A549 (cell line): ENCODE measurements at regions not wholly inside any gene's neighbourhood (a gene's known extent, or its start where the extent isn't known, plus 50 kb on each side); places are given as distances from the start of the nearest gene placed in this dataset.

Source experiments
- ATAC-seq, 2 experiments: fragments of 200-7000 bp in 1 of 2; fragments of >200 bp in 1 of 2; cut with Nextera tagmentation in 1 of 2; cut with Tn5 transposase in 1 of 2; 3 replicates each; pipeline versions ENCODE4 v1.8.0 to v1.9.1; 2018 to 2020; ENCODE audit warnings: mild to moderate bottlenecking in 1 of 2, moderate library complexity in 1 of 2
- CTCF ChIA-PET: fragments of 300-600 bp; sonication (Branson Sonifier 250); formaldehyde crosslinking; extraction: SDS; loops from one replicate; lab custom pipeline; 2021; ENCODE audit warnings: antibody characterized with exemption, inconsistent platforms; lab: Yijun Ruan, JAX
- POLR2A ChIA-PET: fragments of 350-600 bp; formaldehyde crosslinking; extraction: SDS; loops from one replicate; lab custom pipeline; 2021; ENCODE audit warnings: antibody characterized with exemption, inconsistent platforms; lab: Yijun Ruan, JAX
- DNase-seq, 2 experiments: peaks; one replicate each; pipeline versions ENCODE4 v3.0.0 to v3.0.0-alpha.2; 2011 to 2016; ENCODE audit warnings: low read depth in 1 of 2, low spot score in 1 of 2
- FAIRE-seq: peaks from 2 replicates; lab custom pipeline; 2011; peaks lifted over from hg19 to GRCh38; lab: Jason Lieb, UNC
- H3K27ac ChIP-seq, 2 experiments: fragments of >200 bp; sonication (Bioruptor Twin); formaldehyde crosslinking; 3 replicates each; pipeline ENCODE4 v1.5.1; 2016 to 2017
- H3K4me1 ChIP-seq: fragments of >200 bp; sonication (Bioruptor Twin); formaldehyde crosslinking; 3 replicates; pipeline ENCODE4 v1.6.1; 2016
- H3K4me2 ChIP-seq: fragments of >200 bp; sonication (Bioruptor Twin); formaldehyde crosslinking; 3 replicates; pipeline ENCODE4 v1.6.1; 2016
- H3K4me3 ChIP-seq: fragments of >200 bp; sonication (Bioruptor Twin); formaldehyde crosslinking; 3 replicates; pipeline ENCODE4 v1.5.1; 2016
- H3K9me3 ChIP-seq: fragments of >200 bp; sonication (Bioruptor Twin); formaldehyde crosslinking; 3 replicates; pipeline ENCODE4 v1.6.1; 2016
- ATOH8 ChIP-seq: fragments of 250-450 bp; sonication (Bioruptor Pico); IDR thresholded peaks from 2 replicates; pipeline ENCODE4 v1.5.0; 2020; ENCODE audit warnings: low read depth, mild to moderate bottlenecking, moderate library complexity
- CBX2 ChIP-seq: fragments of 200-600 bp; sonication (generic); IDR thresholded peaks from 2 replicates; pipeline ENCODE4 v1.6.1; 2016; ENCODE audit warnings: low read depth, mild to moderate bottlenecking, borderline replicate concordance
- CHD2 ChIP-seq: fragments of 150-350 bp; IDR thresholded peaks from 2 replicates; pipeline ENCODE4 v1.6.1; 2014; ENCODE audit warnings: low read length; ENCODE audit not compliant: partially characterized antibody
- CTCF ChIP-seq: fragments of >200 bp; sonication (Bioruptor Twin); formaldehyde crosslinking; IDR thresholded peaks from 3 replicates; pipeline ENCODE4 v1.5.1; 2016
- EHF ChIP-seq: fragments of 250-450 bp; sonication (Bioruptor Pico); IDR thresholded peaks from 2 replicates; pipeline ENCODE4 v1.5.0; 2020; ENCODE audit warnings: mild to moderate bottlenecking
- ESRRA ChIP-seq: fragments of 150-350 bp; IDR thresholded peaks from 2 replicates; pipeline ENCODE4 v1.6.1; 2014; ENCODE audit warnings: mild to moderate bottlenecking, low read length, borderline replicate concordance
- FOSL2 ChIP-seq, 2 experiments: fragments of 450-650 bp in 1 of 2; fragments of >200 bp in 1 of 2; sonication (Bioruptor Twin) in 1 of 2; formaldehyde crosslinking; IDR thresholded peaks; 2 replicates each; pipeline versions ENCODE4 v1.5.0 to v1.6.1; 2016 to 2020; ENCODE audit warnings: mild to moderate bottlenecking in 1 of 2, moderate library complexity in 1 of 2
- GATA3 ChIP-seq: IDR thresholded peaks from 2 replicates; pipeline ENCODE4 v1.6.1; 2012; ENCODE audit warnings: borderline replicate concordance
- HDAC2 ChIP-seq: fragments of 200-600 bp; sonication (generic); IDR thresholded peaks from 2 replicates; pipeline ENCODE4 v1.6.1; 2016
- HES2 ChIP-seq: fragments of >200 bp; sonication (Bioruptor Twin); formaldehyde crosslinking; IDR thresholded peaks from 2 replicates; pipeline ENCODE4 v1.6.1; 2016
- HOXA7 ChIP-seq: fragments of 250-450 bp; sonication (Bioruptor Pico); IDR thresholded peaks from 2 replicates; pipeline ENCODE4 v1.5.0; 2020; ENCODE audit warnings: mild to moderate bottlenecking, moderate library complexity
- HOXB13 ChIP-seq: fragments of 250-450 bp; sonication (Bioruptor Pico); IDR thresholded peaks from 2 replicates; pipeline ENCODE4 v1.5.0; 2020; ENCODE audit warnings: low read depth, mild to moderate bottlenecking, moderate library complexity
- JUNB ChIP-seq: fragments of >200 bp; sonication (Bioruptor Twin); formaldehyde crosslinking; IDR thresholded peaks from 2 replicates; pipeline ENCODE4 v1.6.1; 2016
- KDM1A ChIP-seq: fragments of 200-600 bp; sonication (generic); IDR thresholded peaks from 2 replicates; pipeline ENCODE4 v1.6.1; 2016; ENCODE audit warnings: low read depth, mild to moderate bottlenecking
- MAZ ChIP-seq: fragments of 150-350 bp; IDR thresholded peaks from 2 replicates; pipeline ENCODE4 v1.6.1; 2014; ENCODE audit warnings: antibody characterized with exemption, low read depth, low read length, borderline replicate concordance
- NPAS2 ChIP-seq: fragments of 250-450 bp; sonication (Bioruptor Pico); IDR thresholded peaks from 2 replicates; pipeline ENCODE4 v1.8.0; 2022; ENCODE audit warnings: mild to moderate bottlenecking, moderate library complexity, borderline replicate concordance
- POLR2AphosphoS2 ChIP-seq: conservative IDR thresholded peaks from 2 replicates; pipeline ENCODE4 v1.6.1; 2012; ENCODE audit warnings: low read length, improper control_type of control experiment, inconsistent platforms
- RAD21 ChIP-seq, 2 experiments: fragments of >200 bp in 1 of 2; sonication (Bioruptor Twin) in 1 of 2; formaldehyde crosslinking in 1 of 2; IDR thresholded peaks in 1 of 2; conservative IDR thresholded peaks in 1 of 2; 2 replicates in 1 of 2; 3 replicates in 1 of 2; pipeline ENCODE4 v1.6.1; 2012 to 2018; ENCODE audit warnings: inconsistent platforms in 1 of 2
- RFX5 ChIP-seq: fragments of 450-650 bp; IDR thresholded peaks from 2 replicates; pipeline ENCODE4 v1.7.1; 2014; ENCODE audit warnings: antibody characterized with exemption, mild to moderate bottlenecking, moderate library complexity
- RNF2 ChIP-seq: fragments of 200-600 bp; sonication (generic); IDR thresholded peaks from 2 replicates; pipeline ENCODE4 v1.6.1; 2016; ENCODE audit warnings: low read depth, mild to moderate bottlenecking, antibody characterized with exemption, moderate library complexity, borderline replicate concordance
- SREBF2 ChIP-seq: fragments of 450-650 bp; IDR thresholded peaks from 2 replicates; pipeline ENCODE4 v1.6.1; 2014; ENCODE audit warnings: mild to moderate bottlenecking, moderate library complexity
- ZSCAN20 ChIP-seq: fragments of 250-450 bp; sonication (Bioruptor Pico); IDR thresholded peaks from 2 replicates; pipeline ENCODE4 v1.8.0; 2022; ENCODE audit warnings: mild to moderate bottlenecking, moderate library complexity
- WGBS: methylation state at CpG from one replicate; pipeline ENCODE4 v1.1.6; 2017; ENCODE audit errors: missing lambda C conversion rate; 5-methylcytosine and 5-hydroxymethylcytosine counted together
- TF ChIP-seq, protein P1 (sequence below): fragments of >200 bp; sonication (Bioruptor Twin); formaldehyde crosslinking; IDR thresholded peaks from 3 replicates; pipeline ENCODE4 v1.6.1; 2016
- TF ChIP-seq, protein P2 (sequence below): fragments of 450-650 bp; IDR thresholded peaks from 2 replicates; pipeline ENCODE4 v1.6.1; 2014; ENCODE audit warnings: antibody characterized with exemption
- TF ChIP-seq, protein P3 (sequence below): IDR thresholded peaks from 2 replicates; pipeline ENCODE4 v1.6.1; 2012; ENCODE audit warnings: low read depth, borderline replicate concordance

GRCh38 chr9:124134526-124134925 is 123.0 kb downstream of the LHX2 start:
- 54% methylated on average over 3 of the region's 3 CpGs for WGBS
- no peak for FAIRE-seq
- TF ChIP-seq ZSCAN20 (CRISPR knock-in tag) (no peak), HES2 (no peak), RFX5 (no peak), EHF (no peak), ATOH8 (CRISPR knock-in tag) (no peak), JUNB (no peak), KDM1A (no peak), HDAC2 (no peak), GATA3 (no peak), CBX2 (no peak), CTCF (no peak), HOXB13 (CRISPR knock-in tag) (no peak), CHD2 (no peak), RAD21 (conservative IDR thresholded peaks at IDR 0.05 in 1 of 2, IDR thresholded peaks at IDR 0.05 in 1 of 2) (no peak), RNF2 (no peak), HOXA7 (CRISPR knock-in tag) (no peak), MAZ (no peak)
- TF ChIP-seq, protein P1, sequence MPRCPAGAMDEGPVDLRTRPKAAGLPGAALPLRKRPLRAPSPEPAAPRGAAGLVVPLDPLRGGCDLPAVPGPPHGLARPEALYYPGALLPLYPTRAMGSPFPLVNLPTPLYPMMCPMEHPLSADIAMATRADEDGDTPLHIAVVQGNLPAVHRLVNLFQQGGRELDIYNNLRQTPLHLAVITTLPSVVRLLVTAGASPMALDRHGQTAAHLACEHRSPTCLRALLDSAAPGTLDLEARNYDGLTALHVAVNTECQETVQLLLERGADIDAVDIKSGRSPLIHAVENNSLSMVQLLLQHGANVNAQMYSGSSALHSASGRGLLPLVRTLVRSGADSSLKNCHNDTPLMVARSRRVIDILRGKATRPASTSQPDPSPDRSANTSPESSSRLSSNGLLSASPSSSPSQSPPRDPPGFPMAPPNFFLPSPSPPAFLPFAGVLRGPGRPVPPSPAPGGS = no peak
- TF ChIP-seq, protein P2, sequence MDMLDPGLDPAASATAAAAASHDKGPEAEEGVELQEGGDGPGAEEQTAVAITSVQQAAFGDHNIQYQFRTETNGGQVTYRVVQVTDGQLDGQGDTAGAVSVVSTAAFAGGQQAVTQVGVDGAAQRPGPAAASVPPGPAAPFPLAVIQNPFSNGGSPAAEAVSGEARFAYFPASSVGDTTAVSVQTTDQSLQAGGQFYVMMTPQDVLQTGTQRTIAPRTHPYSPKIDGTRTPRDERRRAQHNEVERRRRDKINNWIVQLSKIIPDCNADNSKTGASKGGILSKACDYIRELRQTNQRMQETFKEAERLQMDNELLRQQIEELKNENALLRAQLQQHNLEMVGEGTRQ = no peak
- no peak overlapping the region for H3K4me3 ChIP-seq
- no peaks in the 10 kb centered on the region for H3K4me1 ChIP-seq
- DNase-seq = no peak
- CTCF ChIA-PET = interaction anchor here (0.6 to 1.2 kb wide), 6 partner anchors 10 to 593 kb away, joined by 3 to 5 read pairs (median 3); no protein-coding TSS in a partner anchor
- no peaks in the 10 kb centered on the region for H3K9me3 ChIP-seq
- POLR2A ChIA-PET = no interaction called here
- ATAC-seq = no peak
- H3K4me2 ChIP-seq = no peak overlapping the region
- H3K27ac ChIP-seq = no peak overlapping the region

- H3K4me2 ChIP-seq = no peak overlapping the region
- H3K27ac ChIP-seq = no peak overlapping the region
- no peak for DNase-seq
- H3K4me3 ChIP-seq = no peak overlapping the region
- no peaks in the 10 kb centered on the region for H3K4me1 ChIP-seq
- CTCF ChIA-PET = interaction anchor here (0.6 to 2.8 kb wide), 3 partner anchors 9 to 581 kb away, joined by 3 to 20 read pairs (median 4); no protein-coding TSS in a partner anchor
- no peak for ATAC-seq
- WGBS = 89% methylated on average over 1 of the region's 1 CpG
- no peak for FAIRE-seq
- H3K9me3 ChIP-seq = no peaks in the 10 kb centered on the region
- POLR2A ChIA-PET = no interaction called here
- TF ChIP-seq POLR2AphosphoS2 (no peak), RFX5 (no peak), ESRRA (no peak), GATA3 (no peak), CTCF (no peak), SREBF2 (no peak), NPAS2 (CRISPR knock-in tag) (no peak), FOSL2 (IDR thresholded peaks at IDR 0.05) (no peak), FOSL2 (CRISPR knock-in tag; IDR thresholded peaks at IDR 0.05) (no peak)
- TF ChIP-seq, protein P3, sequence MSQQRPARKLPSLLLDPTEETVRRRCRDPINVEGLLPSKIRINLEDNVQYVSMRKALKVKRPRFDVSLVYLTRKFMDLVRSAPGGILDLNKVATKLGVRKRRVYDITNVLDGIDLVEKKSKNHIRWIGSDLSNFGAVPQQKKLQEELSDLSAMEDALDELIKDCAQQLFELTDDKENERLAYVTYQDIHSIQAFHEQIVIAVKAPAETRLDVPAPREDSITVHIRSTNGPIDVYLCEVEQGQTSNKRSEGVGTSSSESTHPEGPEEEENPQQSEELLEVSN = no peak
- TF ChIP-seq, protein P1 = no peak
Measured at GRCh38 chr9:124135813-124136365, 121.9 kb upstream of the NEK6 start.
